GM23338 (cell line): ENCODE measurements at regions not wholly inside any gene's neighbourhood (a gene's known extent, or its start where the extent isn't known, plus 50 kb on each side); places are given as distances from the start of the nearest gene placed in this dataset.

Experiments
- ATAC-seq: fragments of 200-7000 bp; cut with Tn5 transposase; 3 replicates; pipeline ENCODE4 v1.9.1; 2020
- DNase-seq: peaks from one replicate; pipeline ENCODE4 v3.0.0-alpha.2; 2015; ENCODE audit warnings: low spot score
- H2AFZ ChIP-seq: fragments of 200-600 bp; sonication (generic); 2 replicates; pipeline ENCODE4 v1.8.0; 2016; ENCODE audit warnings: antibody characterized with exemption, mild to moderate bottlenecking, moderate library complexity
- H3F3A ChIP-seq: fragments of 200-600 bp; sonication (generic); replicated peaks from 2 replicates; pipeline ENCODE4 v1.8.0; 2017; ENCODE audit warnings: antibody characterized with exemption, mixed run types, low read depth
- H3K27ac ChIP-seq: fragments of 200-600 bp; sonication (generic); 2 replicates; pipeline ENCODE4 v1.6.1; 2016; ENCODE audit warnings: low read depth
- H3K27me3 ChIP-seq: fragments of 200-600 bp; sonication (generic); 2 replicates; pipeline ENCODE4 v1.8.0; 2016; ENCODE audit warnings: mild to moderate bottlenecking, mixed run types, moderate library complexity; ENCODE audit not compliant: insufficient read depth
- H3K36me3 ChIP-seq: fragments of 200-600 bp; sonication (generic); 2 replicates; pipeline ENCODE4 v1.8.0; 2016; ENCODE audit warnings: mild to moderate bottlenecking; ENCODE audit not compliant: insufficient read depth
- H3K4me1 ChIP-seq: fragments of 200-600 bp; sonication (generic); 2 replicates; pipeline ENCODE4 v1.8.0; 2016; ENCODE audit warnings: mild to moderate bottlenecking, moderate library complexity; ENCODE audit not compliant: insufficient read depth
- H3K4me2 ChIP-seq: fragments of 200-600 bp; sonication (generic); 2 replicates; pipeline ENCODE4 v1.7.1; 2017; ENCODE audit warnings: mixed run types
- H3K4me3 ChIP-seq: fragments of 200-600 bp; sonication (generic); 2 replicates; pipeline ENCODE4 v1.6.1; 2016; ENCODE audit warnings: mixed run types
- H3K79me2 ChIP-seq: fragments of 200-600 bp; sonication (generic); replicated peaks from 2 replicates; pipeline ENCODE4 v1.8.0; 2017; ENCODE audit warnings: mild to moderate bottlenecking; ENCODE audit not compliant: insufficient read depth
- H3K9me2 ChIP-seq: fragments of 200-600 bp; sonication (generic); 2 replicates; pipeline ENCODE4 v1.8.0; 2017; ENCODE audit not compliant: insufficient read depth
- H4K20me1 ChIP-seq: fragments of 200-600 bp; sonication (generic); replicated peaks from 2 replicates; pipeline ENCODE4 v1.8.0; 2017; ENCODE audit warnings: mild to moderate bottlenecking; ENCODE audit not compliant: insufficient read depth
- H3K27ac Mint-ChIP-seq: 2 replicates; pipeline ENCODE4 v1.8.0; 2020; ENCODE audit warnings: inconsistent platforms, mild to moderate bottlenecking, moderate library complexity, mixed read lengths
- H3K27me3 Mint-ChIP-seq: 3 replicates; pipeline ENCODE4 v1.8.0; 2022; ENCODE audit warnings: low read depth, mild to moderate bottlenecking, moderate library complexity, mixed read lengths, inconsistent platforms; ENCODE audit not compliant: insufficient read depth, poor library complexity
- H3K36me3 Mint-ChIP-seq: 3 replicates; pipeline ENCODE4 v1.8.0; 2021; ENCODE audit warnings: low read depth, mild to moderate bottlenecking, inconsistent platforms, moderate library complexity, mixed read lengths
- H3K4me1 Mint-ChIP-seq: 3 replicates; pipeline ENCODE4 v1.8.0; 2020; ENCODE audit warnings: mild to moderate bottlenecking, inconsistent platforms, mixed read lengths
- H3K4me3 Mint-ChIP-seq: 3 replicates; pipeline ENCODE4 v1.8.0; 2021; ENCODE audit warnings: moderate library complexity, mild to moderate bottlenecking, inconsistent platforms, mixed read lengths
- H3K9me3 Mint-ChIP-seq: 3 replicates; pipeline ENCODE4 v1.8.0; 2020; ENCODE audit warnings: moderate library complexity, mild to moderate bottlenecking, inconsistent platforms, mixed read lengths
- CREB1 ChIP-seq: fragments of 250-450 bp; sonication (Bioruptor Pico); IDR thresholded peaks from 2 replicates; pipeline ENCODE4 v1.5.0; 2020; ENCODE audit warnings: low read depth, mild to moderate bottlenecking, moderate library complexity
- EZH2 ChIP-seq: fragments of 200-600 bp; sonication (generic); IDR thresholded peaks from one replicate; pipeline ENCODE4 v1.8.0; 2017; ENCODE audit warnings: antibody characterized with exemption, mild to moderate bottlenecking, low read depth; ENCODE audit not compliant: unreplicated experiment
- EZH2phosphoT487 ChIP-seq: fragments of 200-600 bp; sonication (generic); IDR thresholded peaks from one replicate; pipeline ENCODE4 v1.8.1; 2018; ENCODE audit warnings: antibody characterized with exemption; ENCODE audit not compliant: unreplicated experiment
- JUNB ChIP-seq: IDR thresholded peaks from one replicate; pipeline ENCODE4 v1.6.1; 2016; ENCODE audit warnings: antibody characterized with exemption; ENCODE audit not compliant: unreplicated experiment
- NANOG ChIP-seq: IDR thresholded peaks from 2 replicates; pipeline ENCODE4 v1.6.1; 2016; ENCODE audit warnings: antibody characterized with exemption, borderline replicate concordance
- POLR2AphosphoS5 ChIP-seq: IDR thresholded peaks from 2 replicates; pipeline ENCODE4 v1.6.1; 2016; ENCODE audit warnings: antibody characterized with exemption, low read depth
- STAT1 ChIP-seq: IDR thresholded peaks from one replicate; pipeline ENCODE4 v1.6.1; 2016; ENCODE audit warnings: antibody characterized with exemption; ENCODE audit not compliant: unreplicated experiment
- ZNF114 ChIP-seq: fragments of 250-450 bp; sonication (Bioruptor Pico); IDR thresholded peaks from 2 replicates; pipeline ENCODE4 v1.5.0; 2020; ENCODE audit warnings: mild to moderate bottlenecking, moderate library complexity
- ZNF331 ChIP-seq: fragments of 250-450 bp; sonication (Bioruptor Pico); IDR thresholded peaks from 2 replicates; pipeline ENCODE4 v1.5.0; 2020; ENCODE audit warnings: low read depth, mild to moderate bottlenecking, moderate library complexity
- TF ChIP-seq, protein P1 (sequence below): IDR thresholded peaks from one replicate; pipeline ENCODE4 v1.6.1; 2018; ENCODE audit warnings: antibody characterized with exemption; ENCODE audit not compliant: unreplicated experiment
- TF ChIP-seq, protein P2 (sequence below), 2 experiments: fragments of 200-600 bp in 1 of 2; sonication (generic) in 1 of 2; conservative IDR thresholded peaks; 2 replicates each; pipeline versions ENCODE4 v1.5.1 to v1.6.1; 2016 to 2017; ENCODE audit warnings: antibody characterized with exemption in 2 of 2, low read depth in 2 of 2, mild to moderate bottlenecking in 2 of 2, moderate library complexity in 1 of 2
- TF ChIP-seq, protein P3 (sequence below): fragments of 250-450 bp; sonication (Bioruptor Pico); IDR thresholded peaks from 2 replicates; pipeline ENCODE4 v1.5.0; 2020; ENCODE audit warnings: mild to moderate bottlenecking, moderate library complexity
- TF ChIP-seq, protein P4 (sequence below): IDR thresholded peaks from 2 replicates; pipeline ENCODE4 v1.6.1; 2016; ENCODE audit warnings: antibody characterized with exemption

DNA sequence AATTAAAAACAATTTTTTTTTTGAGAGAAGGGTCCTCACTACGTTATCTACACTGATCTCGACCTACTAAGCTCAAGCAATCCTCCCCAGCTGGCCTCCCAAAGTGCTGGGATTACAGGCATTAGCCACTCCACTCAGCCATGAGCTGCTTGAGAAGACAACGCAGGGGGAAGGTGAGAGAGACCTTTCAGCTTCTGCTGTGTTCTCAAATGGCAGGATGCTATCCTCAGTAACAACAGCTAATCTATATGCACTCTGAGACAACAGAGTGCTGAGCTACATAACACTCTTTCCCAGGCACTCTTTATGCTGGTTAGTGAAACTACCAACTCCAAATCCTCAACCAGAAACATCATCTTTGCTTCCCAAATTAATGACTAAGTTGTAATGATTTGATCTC is 526.1 kb downstream of the CCER1 start:
- 0 out of 2 replicates have a peak, but pooled peaks cover 3% of the 10 kb centered on the region for H3K9me2 ChIP-seq
- 0 out of 2 replicates have a peak, but pooled peaks cover 4% of the 10 kb centered on the region for H3K4me1 ChIP-seq
- H3K9me3 Mint-ChIP-seq = peaks cover 1% of the 10 kb centered on the region
- H3K27ac ChIP-seq = no peak overlapping the region
- ATAC-seq = peak; percentile 54
- no peaks in the 10 kb centered on the region for H3K79me2 ChIP-seq
- no peak overlapping the region for H3K27ac Mint-ChIP-seq
- H4K20me1 ChIP-seq = no peaks in the 10 kb centered on the region
- H3K4me1 Mint-ChIP-seq = peaks cover 3% of the 10 kb centered on the region; the same call in 1 of the 3 replicates
- 0 out of 2 replicates have a peak, but pooled peaks cover 3% of the 10 kb centered on the region for H3K36me3 ChIP-seq
- H3K27me3 ChIP-seq = no peaks in the 10 kb centered on the region
- no peaks in the 10 kb centered on the region for H3F3A ChIP-seq
- TF ChIP-seq, protein P1, sequence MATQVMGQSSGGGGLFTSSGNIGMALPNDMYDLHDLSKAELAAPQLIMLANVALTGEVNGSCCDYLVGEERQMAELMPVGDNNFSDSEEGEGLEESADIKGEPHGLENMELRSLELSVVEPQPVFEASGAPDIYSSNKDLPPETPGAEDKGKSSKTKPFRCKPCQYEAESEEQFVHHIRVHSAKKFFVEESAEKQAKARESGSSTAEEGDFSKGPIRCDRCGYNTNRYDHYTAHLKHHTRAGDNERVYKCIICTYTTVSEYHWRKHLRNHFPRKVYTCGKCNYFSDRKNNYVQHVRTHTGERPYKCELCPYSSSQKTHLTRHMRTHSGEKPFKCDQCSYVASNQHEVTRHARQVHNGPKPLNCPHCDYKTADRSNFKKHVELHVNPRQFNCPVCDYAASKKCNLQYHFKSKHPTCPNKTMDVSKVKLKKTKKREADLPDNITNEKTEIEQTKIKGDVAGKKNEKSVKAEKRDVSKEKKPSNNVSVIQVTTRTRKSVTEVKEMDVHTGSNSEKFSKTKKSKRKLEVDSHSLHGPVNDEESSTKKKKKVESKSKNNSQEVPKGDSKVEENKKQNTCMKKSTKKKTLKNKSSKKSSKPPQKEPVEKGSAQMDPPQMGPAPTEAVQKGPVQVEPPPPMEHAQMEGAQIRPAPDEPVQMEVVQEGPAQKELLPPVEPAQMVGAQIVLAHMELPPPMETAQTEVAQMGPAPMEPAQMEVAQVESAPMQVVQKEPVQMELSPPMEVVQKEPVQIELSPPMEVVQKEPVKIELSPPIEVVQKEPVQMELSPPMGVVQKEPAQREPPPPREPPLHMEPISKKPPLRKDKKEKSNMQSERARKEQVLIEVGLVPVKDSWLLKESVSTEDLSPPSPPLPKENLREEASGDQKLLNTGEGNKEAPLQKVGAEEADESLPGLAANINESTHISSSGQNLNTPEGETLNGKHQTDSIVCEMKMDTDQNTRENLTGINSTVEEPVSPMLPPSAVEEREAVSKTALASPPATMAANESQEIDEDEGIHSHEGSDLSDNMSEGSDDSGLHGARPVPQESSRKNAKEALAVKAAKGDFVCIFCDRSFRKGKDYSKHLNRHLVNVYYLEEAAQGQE = no peak
- TF ChIP-seq, protein P2, sequence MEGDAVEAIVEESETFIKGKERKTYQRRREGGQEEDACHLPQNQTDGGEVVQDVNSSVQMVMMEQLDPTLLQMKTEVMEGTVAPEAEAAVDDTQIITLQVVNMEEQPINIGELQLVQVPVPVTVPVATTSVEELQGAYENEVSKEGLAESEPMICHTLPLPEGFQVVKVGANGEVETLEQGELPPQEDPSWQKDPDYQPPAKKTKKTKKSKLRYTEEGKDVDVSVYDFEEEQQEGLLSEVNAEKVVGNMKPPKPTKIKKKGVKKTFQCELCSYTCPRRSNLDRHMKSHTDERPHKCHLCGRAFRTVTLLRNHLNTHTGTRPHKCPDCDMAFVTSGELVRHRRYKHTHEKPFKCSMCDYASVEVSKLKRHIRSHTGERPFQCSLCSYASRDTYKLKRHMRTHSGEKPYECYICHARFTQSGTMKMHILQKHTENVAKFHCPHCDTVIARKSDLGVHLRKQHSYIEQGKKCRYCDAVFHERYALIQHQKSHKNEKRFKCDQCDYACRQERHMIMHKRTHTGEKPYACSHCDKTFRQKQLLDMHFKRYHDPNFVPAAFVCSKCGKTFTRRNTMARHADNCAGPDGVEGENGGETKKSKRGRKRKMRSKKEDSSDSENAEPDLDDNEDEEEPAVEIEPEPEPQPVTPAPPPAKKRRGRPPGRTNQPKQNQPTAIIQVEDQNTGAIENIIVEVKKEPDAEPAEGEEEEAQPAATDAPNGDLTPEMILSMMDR (conservative IDR thresholded peaks at IDR 0.05; ENCODE audit: low read depth in 2 of 2) = no peak
- TF ChIP-seq POLR2AphosphoS5 (no peak), CREB1 (CRISPR knock-in tag) (no peak), STAT1 (no peak), EZH2 (no peak), JUNB (no peak), NANOG (no peak), ZNF331 (CRISPR knock-in tag) (no peak), EZH2phosphoT487 (no peak), ZNF114 (CRISPR knock-in tag) (no peak)
- TF ChIP-seq, protein P3, sequence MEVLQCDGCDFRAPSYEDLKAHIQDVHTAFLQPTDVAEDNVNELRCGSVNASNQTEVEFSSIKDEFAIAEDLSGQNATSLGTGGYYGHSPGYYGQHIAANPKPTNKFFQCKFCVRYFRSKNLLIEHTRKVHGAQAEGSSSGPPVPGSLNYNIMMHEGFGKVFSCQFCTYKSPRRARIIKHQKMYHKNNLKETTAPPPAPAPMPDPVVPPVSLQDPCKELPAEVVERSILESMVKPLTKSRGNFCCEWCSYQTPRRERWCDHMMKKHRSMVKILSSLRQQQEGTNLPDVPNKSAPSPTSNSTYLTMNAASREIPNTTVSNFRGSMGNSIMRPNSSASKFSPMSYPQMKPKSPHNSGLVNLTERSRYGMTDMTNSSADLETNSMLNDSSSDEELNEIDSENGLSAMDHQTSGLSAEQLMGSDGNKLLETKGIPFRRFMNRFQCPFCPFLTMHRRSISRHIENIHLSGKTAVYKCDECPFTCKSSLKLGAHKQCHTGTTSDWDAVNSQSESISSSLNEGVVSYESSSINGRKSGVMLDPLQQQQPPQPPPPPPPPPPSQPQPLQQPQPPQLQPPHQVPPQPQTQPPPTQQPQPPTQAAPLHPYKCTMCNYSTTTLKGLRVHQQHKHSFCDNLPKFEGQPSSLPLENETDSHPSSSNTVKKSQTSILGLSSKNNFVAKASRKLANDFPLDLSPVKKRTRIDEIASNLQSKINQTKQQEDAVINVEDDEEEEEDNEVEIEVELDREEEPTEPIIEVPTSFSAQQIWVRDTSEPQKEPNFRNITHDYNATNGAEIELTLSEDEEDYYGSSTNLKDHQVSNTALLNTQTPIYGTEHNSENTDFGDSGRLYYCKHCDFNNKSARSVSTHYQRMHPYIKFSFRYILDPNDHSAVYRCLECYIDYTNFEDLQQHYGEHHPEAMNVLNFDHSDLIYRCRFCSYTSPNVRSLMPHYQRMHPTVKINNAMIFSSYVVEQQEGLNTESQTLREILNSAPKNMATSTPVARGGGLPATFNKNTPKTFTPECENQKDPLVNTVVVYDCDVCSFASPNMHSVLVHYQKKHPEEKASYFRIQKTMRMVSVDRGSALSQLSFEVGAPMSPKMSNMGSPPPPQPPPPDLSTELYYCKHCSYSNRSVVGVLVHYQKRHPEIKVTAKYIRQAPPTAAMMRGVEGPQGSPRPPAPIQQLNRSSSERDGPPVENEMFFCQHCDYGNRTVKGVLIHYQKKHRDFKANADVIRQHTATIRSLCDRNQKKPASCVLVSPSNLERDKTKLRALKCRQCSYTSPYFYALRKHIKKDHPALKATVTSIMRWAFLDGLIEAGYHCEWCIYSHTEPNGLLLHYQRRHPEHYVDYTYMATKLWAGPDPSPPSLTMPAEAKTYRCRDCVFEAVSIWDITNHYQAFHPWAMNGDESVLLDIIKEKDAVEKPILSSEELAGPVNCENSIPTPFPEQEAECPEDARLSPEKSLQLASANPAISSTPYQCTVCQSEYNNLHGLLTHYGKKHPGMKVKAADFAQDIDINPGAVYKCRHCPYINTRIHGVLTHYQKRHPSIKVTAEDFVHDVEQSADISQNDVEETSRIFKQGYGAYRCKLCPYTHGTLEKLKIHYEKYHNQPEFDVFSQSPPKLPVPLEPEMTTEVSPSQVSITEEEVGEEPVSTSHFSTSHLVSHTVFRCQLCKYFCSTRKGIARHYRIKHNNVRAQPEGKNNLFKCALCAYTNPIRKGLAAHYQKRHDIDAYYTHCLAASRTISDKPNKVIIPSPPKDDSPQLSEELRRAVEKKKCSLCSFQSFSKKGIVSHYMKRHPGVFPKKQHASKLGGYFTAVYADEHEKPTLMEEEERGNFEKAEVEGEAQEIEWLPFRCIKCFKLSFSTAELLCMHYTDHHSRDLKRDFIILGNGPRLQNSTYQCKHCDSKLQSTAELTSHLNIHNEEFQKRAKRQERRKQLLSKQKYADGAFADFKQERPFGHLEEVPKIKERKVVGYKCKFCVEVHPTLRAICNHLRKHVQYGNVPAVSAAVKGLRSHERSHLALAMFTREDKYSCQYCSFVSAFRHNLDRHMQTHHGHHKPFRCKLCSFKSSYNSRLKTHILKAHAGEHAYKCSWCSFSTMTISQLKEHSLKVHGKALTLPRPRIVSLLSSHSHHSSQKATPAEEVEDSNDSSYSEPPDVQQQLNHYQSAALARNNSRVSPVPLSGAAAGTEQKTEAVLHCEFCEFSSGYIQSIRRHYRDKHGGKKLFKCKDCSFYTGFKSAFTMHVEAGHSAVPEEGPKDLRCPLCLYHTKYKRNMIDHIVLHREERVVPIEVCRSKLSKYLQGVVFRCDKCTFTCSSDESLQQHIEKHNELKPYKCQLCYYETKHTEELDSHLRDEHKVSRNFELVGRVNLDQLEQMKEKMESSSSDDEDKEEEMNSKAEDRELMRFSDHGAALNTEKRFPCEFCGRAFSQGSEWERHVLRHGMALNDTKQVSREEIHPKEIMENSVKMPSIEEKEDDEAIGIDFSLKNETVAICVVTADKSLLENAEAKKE (CRISPR knock-in tag) = no peak
- TF ChIP-seq, protein P4, sequence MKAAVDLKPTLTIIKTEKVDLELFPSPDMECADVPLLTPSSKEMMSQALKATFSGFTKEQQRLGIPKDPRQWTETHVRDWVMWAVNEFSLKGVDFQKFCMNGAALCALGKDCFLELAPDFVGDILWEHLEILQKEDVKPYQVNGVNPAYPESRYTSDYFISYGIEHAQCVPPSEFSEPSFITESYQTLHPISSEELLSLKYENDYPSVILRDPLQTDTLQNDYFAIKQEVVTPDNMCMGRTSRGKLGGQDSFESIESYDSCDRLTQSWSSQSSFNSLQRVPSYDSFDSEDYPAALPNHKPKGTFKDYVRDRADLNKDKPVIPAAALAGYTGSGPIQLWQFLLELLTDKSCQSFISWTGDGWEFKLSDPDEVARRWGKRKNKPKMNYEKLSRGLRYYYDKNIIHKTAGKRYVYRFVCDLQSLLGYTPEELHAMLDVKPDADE = no peak
- H2AFZ ChIP-seq = no peak overlapping the region
- no peak overlapping the region for H3K4me3 Mint-ChIP-seq
- H3K27me3 Mint-ChIP-seq = no peaks in the 10 kb centered on the region
- DNase-seq = no peak
- no peak overlapping the region for H3K4me2 ChIP-seq
- H3K4me3 ChIP-seq = no peak overlapping the region
- peaks cover under 1% of the 10 kb centered on the region; the same call in 1 of the 3 replicates for H3K36me3 Mint-ChIP-seq
